Peyer's patch (tissue), 4 donors: ENCODE measurements at regions not wholly inside any gene's neighbourhood (a gene's known extent, or its start where the extent isn't known, plus 50 kb on each side); places are given as distances from the start of the nearest gene placed in this dataset.

Experiments used
- DNase-seq, 3 donors: peaks; one replicate each; pipeline ENCODE4 v3.0.0-alpha.2; 2017 to 2019
- H3K27ac ChIP-seq, 4 donors: fragments of 200-600 bp; sonication (generic); one replicate each; pipeline ENCODE4 v1.5.1; 2016 to 2019
- H3K27me3 ChIP-seq, 2 donors: fragments of 200-600 bp; sonication (generic); one replicate each; pipeline ENCODE4 v1.5.1; 2019
- H3K36me3 ChIP-seq, 3 donors: fragments of 200-600 bp; sonication (generic); one replicate each; pipeline ENCODE4 v1.5.1; 2016 to 2019
- H3K4me1 ChIP-seq, 4 donors: fragments of 200-600 bp; sonication (generic); one replicate each; pipeline ENCODE4 v1.5.1; 2016 to 2019
- H3K4me3 ChIP-seq, 4 donors: fragments of 200-600 bp; sonication (generic); 1 replicate in 3 of 4; 2 replicates in 1 of 4; pipeline ENCODE4 v1.5.1; 2016 to 2019; ENCODE audit warnings: mild to moderate bottlenecking in 1 of 4
- H3K9me3 ChIP-seq, 4 donors: fragments of 200-600 bp; sonication (generic); one replicate each; pipeline ENCODE4 v1.5.1; 2016 to 2019; ENCODE audit warnings: mild to moderate bottlenecking in 1 of 4
- POLR2A ChIP-seq, 2 donors: fragments of 450-650 bp; IDR thresholded peaks; one replicate each; pipeline ENCODE4 v1.5.1; 2017; ENCODE audit warnings: antibody characterized with exemption in 2 of 2, mild to moderate bottlenecking in 2 of 2, moderate library complexity in 2 of 2
- TF ChIP-seq, protein P1 (sequence below), 6 experiments: fragments of 450-650 bp in 4 of 6; fragments of 200-600 bp in 2 of 6; sonication (generic) in 1 of 6; IDR thresholded peaks; one replicate each; pipeline ENCODE4 v1.5.1; 2017 to 2019; ENCODE audit warnings: antibody characterized with exemption in 6 of 6, mild to moderate bottlenecking in 3 of 6, moderate library complexity in 1 of 6

DNA sequence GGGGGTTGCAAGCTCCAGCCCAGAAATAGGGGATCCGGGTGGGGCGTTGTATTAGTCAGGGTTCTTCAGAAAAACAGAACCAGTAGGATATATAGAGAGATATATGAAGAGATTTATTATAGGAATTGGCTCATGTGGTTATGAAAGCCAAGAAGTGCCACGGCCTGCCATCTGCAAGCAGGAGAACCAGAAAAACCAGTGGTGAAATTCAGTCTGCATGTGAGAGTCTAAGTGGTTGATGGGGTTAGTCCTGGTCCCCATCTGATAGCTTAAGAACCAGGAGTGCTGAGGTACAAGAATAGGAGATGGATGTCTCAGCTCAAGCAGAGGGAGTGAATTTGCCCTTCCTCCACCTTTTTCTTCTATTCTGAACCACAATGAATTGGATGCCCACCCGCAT, 123.4 kb upstream of the APC start:
- Histone ChIP-seq H3K4me1 (no peaks in the 10 kb centered on the region), H3K27me3 (no peaks in the 10 kb centered on the region), H3K27ac (peak overlapping the region in 1 of 4 donors; percentile 40), H3K9me3 (no peaks in the 10 kb centered on the region), H3K36me3 (no peaks in the 10 kb centered on the region), H3K4me3 (no peak overlapping the region)
- no peak for TF ChIP-seq POLR2A (IDR thresholded peaks at IDR 0.05)
- TF ChIP-seq, protein P1, sequence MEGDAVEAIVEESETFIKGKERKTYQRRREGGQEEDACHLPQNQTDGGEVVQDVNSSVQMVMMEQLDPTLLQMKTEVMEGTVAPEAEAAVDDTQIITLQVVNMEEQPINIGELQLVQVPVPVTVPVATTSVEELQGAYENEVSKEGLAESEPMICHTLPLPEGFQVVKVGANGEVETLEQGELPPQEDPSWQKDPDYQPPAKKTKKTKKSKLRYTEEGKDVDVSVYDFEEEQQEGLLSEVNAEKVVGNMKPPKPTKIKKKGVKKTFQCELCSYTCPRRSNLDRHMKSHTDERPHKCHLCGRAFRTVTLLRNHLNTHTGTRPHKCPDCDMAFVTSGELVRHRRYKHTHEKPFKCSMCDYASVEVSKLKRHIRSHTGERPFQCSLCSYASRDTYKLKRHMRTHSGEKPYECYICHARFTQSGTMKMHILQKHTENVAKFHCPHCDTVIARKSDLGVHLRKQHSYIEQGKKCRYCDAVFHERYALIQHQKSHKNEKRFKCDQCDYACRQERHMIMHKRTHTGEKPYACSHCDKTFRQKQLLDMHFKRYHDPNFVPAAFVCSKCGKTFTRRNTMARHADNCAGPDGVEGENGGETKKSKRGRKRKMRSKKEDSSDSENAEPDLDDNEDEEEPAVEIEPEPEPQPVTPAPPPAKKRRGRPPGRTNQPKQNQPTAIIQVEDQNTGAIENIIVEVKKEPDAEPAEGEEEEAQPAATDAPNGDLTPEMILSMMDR (IDR thresholded peaks at IDR 0.05): no peak
- DNase-seq: no peak

DNA sequence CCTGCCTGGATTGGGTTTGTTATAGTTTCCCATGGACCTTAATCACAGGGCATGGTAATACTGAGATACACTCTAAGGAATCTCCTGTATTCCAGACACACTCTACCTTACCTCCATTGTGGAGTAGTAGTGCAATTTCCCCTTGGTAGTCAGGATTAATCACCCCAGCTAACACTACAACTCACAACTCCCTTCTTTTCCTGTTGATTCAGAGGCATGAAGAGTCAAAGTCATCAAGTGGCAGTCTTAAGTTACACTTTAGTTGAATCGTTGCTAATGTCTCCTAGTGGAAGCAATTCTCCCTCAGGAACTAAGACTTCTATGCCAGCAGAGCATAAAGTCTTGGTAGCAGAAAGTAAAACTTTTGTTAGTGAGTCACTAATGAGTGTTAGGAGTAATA, 122.7 kb upstream of the APC start:
- DNase-seq: no peak
- peak overlapping the region in 2 of 4 donors; percentile 40 to 50 for H3K27ac ChIP-seq
- no peaks in the 10 kb centered on the region for H3K4me1 ChIP-seq
- H3K27me3 ChIP-seq: no peaks in the 10 kb centered on the region
- TF ChIP-seq POLR2A (IDR thresholded peaks at IDR 0.05): no peak
- TF ChIP-seq, protein P1 (IDR thresholded peaks at IDR 0.05): no peak
- H3K9me3 ChIP-seq: no peaks in the 10 kb centered on the region
- H3K4me3 ChIP-seq: no peak overlapping the region
- H3K36me3 ChIP-seq: no peaks in the 10 kb centered on the region

DNA sequence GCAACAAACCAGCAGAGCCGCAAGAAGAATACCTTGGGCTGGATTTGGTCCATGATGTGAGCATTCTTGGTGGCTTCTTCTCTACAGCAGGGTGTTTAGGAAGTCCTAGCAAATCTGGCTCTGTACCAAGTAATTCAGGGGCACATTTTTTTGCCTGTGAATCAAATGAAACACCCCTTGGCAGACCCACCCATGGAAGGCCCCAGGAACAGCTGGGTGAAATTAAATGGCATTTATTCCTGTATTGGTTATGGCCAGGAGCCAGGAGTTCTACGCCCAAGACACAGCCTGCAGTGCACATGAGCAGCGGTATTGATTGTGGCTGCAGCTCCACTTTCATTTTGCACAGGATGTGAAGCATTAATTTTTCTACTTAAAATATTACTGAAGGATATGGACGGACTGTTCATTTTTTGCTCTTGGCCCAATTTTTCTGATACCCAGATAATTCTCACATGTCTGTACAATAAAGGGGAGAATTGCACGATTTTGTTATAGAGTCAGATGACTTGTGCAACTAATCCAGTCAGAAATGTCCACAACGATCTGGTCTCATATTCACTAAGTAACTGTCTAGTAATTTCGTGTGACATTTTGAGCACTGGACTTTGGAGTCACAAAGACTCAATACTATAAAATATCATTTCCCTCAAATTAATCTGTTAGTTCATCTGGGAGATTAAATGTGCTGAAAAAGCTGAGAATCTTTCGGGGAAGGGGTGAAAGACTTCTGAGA, 120.7 kb upstream of the APC start:
- TF ChIP-seq, protein P1 (IDR thresholded peaks at IDR 0.05): no peak
- no peak for TF ChIP-seq POLR2A (IDR thresholded peaks at IDR 0.05)
- H3K27me3 ChIP-seq: no peaks in the 10 kb centered on the region
- H3K4me3 ChIP-seq: peak overlapping the region in 2 of 4 donors; percentile 14 to 42
- DNase-seq: no peak
- no peaks in the 10 kb centered on the region for H3K4me1 ChIP-seq
- H3K27ac ChIP-seq: no peak overlapping the region
- H3K36me3 ChIP-seq: no peaks in the 10 kb centered on the region
- H3K9me3 ChIP-seq: no peaks in the 10 kb centered on the region

- no peaks in the 10 kb centered on the region for H3K36me3 ChIP-seq
- no peaks in the 10 kb centered on the region for H3K27me3 ChIP-seq
- peaks cover 0 to 2% (median 0%) of the 10 kb centered on the region in 4 donors for H3K4me1 ChIP-seq
- no peak overlapping the region for H3K4me3 ChIP-seq
- DNase-seq: no peak
- H3K9me3 ChIP-seq: no peaks in the 10 kb centered on the region
- no peak overlapping the region for H3K27ac ChIP-seq
- TF ChIP-seq POLR2A (IDR thresholded peaks at IDR 0.05): no peak
These were observed 112.4 kb upstream of the APC start for GRCh38 chr5:112625246-112625645.

DNA sequence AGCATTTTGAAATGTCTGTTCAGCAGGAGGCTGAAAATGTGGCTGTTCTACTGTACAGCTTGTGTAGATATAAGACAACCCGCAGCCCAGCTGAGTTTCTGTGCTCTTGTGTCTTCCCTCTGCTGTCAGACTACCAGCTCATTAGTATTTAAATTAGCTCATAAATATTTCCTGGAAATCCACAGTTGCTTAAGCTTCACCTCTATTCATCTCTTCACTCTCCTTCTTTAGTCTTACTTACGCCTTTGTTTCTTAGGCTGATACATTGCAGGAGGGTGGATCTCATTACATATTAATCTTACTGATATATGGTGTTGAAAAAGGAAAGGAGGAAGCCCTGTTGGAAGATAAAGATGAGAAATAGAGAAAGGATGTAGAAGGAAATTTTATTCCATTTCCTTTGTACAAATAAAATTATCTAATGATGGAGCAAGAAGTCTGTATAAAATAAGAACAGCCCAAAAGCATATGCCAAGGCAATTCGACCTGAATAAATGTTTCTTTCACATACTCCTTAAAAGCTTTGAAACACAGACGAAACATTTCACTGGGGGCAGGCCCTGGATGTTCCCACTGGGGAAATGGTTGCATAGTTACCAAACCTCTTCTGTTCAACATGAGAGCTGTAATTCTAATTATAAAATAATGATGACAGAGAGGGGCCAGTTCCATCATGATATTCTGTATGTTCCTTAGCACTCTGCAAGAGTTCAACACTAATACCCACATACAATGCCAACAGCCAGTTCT, 111.8 kb upstream of the APC start:
- no peak for DNase-seq

More for the DNA sequence above, 111.8 kb upstream of the APC start:
- peaks cover 0 to 6% (median 0%) of the 10 kb centered on the region in 4 donors for H3K4me1 ChIP-seq
- H3K27ac ChIP-seq: no peak overlapping the region
- H3K4me3 ChIP-seq: no peak overlapping the region
- H3K9me3 ChIP-seq: no peaks in the 10 kb centered on the region
- no peak for TF ChIP-seq POLR2A (IDR thresholded peaks at IDR 0.05)
- TF ChIP-seq, protein P1 (IDR thresholded peaks at IDR 0.05): no peak
- no peaks in the 10 kb centered on the region for H3K36me3 ChIP-seq
- no peaks in the 10 kb centered on the region for H3K27me3 ChIP-seq
